AG08395 (cell line): ENCODE measurements at regions not wholly inside any gene's neighbourhood (a gene's known extent, or its start where the extent isn't known, plus 50 kb on each side); places are given as distances from the start of the nearest gene placed in this dataset.
"Not testable (repeated sequence)": the region's sequence is repeated elsewhere in the genome, so short reads cannot be mapped to it uniquely, and the experiment has no call there.

Experiments used
- DNase-seq: peaks from one replicate; pipeline ENCODE4 v3.0.0; 2012; ENCODE audit warnings: mixed read lengths, low spot score

DNA sequence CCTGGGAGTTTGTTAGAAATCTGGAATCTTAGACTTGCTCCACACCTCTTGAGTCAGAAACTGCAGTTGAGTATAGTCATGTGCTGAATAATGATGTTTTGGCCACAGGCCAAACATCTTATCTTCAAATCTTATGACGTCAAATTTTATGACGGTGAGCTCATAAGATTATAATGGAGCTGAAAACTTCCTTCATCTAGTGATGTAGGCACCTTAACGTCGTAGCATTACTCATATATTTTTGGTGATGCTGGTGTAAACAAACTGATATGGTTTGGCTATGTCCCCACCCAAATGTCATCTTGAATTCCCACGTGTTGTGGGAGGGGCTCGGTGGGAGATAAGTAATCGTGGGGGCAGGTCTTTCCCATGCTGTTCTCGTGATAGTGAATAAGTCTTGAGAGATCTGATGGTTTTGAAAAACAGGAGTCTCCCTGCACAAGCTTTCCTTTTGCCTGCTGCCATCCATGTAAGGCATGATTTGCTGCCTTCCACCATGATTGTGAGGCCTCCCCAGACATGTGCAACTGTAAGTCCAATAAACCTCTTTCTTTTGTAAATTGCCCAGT lies 268.0 kb upstream of the PROK2 start:
- DNase-seq: no peak

- no peak for DNase-seq
These were observed 265.8 kb upstream of the PROK2 start for GRCh38 chr3:72050771-72051170.

DNA sequence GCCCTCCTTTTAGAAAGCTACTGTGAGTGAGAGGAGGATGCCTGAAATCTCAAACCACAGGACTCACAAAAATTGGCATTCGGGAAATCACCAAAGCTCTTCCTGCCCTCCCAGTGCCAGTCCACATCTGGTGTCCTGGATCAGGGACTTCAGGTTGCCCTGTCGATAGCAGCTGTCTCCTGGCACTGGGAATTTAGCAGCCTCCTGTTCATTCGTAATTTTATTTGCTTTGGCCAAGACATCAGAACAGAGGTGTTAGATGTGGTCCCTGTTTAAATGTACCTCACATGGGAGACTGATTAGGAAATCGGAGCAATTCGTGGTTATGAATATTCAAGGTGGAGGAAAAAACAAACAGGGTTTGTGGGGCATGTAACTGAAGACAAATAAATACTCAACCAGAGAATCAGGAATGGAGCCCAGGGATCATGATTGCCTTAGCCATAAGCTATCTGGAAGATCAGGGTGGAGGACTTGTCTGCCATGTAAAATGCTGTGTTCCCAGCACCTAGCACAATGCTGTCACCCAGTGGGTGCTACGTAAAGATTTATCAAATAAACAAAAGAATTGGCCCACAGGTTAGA lies 265.2 kb upstream of the PROK2 start:
- DNase-seq: no peak

GRCh38 chr3:72049300-72049699 lies 264.4 kb upstream of the PROK2 start:
- DNase-seq: no peak

- no peak for DNase-seq
These were observed 263.9 kb upstream of the PROK2 start for GRCh38 chr3:72048873-72049272.

GRCh38 chr3:72047221-72047871 lies 262.4 kb upstream of the PROK2 start:
- DNase-seq: no peak

- DNase-seq: peak; percentile 68
These were observed 259.4 kb upstream of the PROK2 start for GRCh38 chr3:72044231-72044855.

DNA sequence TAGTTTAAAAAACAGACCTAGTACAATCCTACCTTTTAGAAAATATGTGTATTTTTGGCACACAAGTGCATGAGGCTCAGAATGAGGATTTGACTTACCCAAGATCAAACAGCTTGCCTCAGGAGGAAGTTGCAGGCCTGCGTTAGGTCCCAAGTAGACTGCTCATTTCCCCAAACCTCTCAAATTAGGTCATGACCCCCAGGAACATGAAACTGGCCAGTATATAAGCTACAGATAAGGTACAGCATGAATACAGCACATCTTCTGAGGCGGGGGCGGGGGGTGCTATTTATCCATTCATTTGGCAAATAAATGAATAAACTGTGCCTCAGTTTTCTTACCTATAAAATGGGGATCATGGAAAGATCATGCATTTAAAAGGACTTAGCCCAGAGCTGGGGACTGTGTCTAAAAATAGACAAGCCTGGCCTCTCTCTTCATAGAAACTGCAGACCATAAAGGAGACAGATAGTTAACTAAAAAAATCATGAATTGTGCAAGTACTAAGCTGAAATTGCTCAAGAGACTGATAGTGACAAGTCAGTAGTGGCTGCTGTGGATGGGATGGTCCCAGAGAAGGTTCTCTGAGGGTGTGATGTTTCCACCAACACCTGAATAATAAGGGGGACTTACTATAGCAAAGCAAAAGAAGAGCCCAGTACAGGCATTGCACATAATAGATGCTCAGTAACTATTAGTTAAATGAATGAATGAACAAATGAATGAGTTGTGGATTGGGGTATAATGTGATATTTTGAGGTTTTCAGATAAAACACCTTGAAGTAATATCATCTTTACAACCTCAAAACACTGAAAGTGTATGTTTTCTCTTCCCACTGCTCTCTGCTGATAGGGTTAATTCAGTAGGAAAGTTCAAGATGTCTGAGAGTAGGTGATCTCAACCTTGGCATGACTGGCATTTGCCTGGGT lies 258.5 kb upstream of the PROK2 start:
- no peak for DNase-seq

DNA sequence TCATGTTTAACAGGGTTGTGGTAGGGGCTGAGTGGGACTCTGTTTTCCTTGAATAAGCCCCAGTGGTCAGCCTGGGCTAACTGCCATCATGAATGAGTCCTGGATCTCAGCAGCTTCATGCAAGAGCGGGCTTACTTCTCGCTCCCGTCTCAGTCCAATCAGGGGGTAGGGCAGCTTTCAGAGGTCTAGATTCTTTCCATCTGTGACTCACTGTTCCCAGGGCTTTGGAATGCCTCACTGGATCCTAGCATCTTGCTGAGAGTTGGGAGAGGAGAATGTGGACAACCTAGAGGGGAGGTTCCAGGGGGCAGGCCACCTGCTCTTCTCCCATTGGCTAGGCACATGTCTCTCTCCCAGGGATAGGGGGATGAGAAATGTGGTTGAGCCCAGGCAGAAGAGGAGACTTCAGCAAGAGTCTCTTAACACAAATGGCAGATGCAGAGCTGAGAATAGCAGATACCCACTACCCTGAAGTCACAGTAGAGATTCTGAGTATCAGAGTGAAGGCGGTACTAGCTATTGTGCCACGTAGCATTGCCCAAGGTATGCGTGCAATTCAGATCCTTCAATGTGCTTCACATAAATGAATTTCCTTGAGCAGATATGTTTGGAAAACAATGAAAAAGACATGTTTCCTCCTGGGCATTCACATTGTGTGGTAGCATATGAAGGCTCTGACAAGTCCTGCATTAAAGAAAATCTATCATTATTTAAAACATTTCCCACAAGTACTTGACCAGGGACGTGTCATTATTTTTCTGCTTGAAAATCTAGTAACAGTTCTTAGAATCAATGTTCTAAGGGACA lies 257.7 kb upstream of the PROK2 start:
- DNase-seq: peak; percentile 88

DNA sequence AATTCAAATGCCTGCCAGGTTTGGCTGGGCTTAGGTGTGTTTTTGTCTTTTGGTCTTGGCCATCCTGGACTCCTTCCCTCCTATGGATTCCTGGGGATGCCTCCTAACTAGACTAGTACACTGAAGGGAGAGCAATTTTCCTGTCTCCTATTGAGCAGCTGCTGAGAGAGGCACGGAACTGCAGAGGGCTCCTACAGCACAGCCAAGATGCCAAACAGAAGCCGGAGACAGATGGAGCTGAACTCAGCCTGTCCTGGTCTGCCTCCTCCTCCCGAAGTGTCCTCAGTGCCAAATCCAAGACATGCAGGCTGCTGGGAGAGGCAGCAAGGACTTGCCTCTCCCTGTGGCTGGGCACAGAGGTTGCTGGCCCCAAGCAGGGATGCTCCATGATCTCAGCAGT lies 256.6 kb upstream of the PROK2 start:
- peak; percentile 37 for DNase-seq

- no peak for DNase-seq
These were observed 256.1 kb upstream of the PROK2 start for GRCh38 chr3:72041076-72041475.

- no peak for DNase-seq
These were observed 254.7 kb upstream of the PROK2 start for GRCh38 chr3:72039677-72040076.

DNA sequence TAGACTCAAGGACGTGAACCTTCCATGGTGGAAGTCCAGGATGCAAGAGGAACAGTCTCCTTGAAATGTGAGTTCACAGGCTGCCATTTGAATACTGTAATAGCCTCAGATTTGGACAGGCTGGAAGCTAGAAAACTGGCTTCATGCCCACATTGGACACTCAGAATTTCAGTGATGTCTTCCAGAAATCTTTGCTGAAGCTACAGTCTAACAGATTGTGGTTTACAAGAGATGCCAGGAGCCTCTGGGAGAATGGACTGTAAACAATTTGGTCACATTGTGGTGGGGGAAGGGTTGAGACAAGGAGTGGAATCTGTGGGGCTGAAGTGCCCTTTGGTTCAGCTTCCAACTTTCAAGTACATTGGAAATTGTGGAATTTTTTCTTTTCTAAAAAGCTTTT lies 252.0 kb upstream of the PROK2 start:
- DNase-seq: peak; percentile 84

- DNase-seq: no peak
These were observed 250.7 kb upstream of the PROK2 start for GRCh38 chr3:72035606-72036005.

- no peak for DNase-seq
These were observed 250.0 kb upstream of the PROK2 start for GRCh38 chr3:72034986-72035385.

- no peak for DNase-seq
These were observed 248.9 kb upstream of the PROK2 start for GRCh38 chr3:72033666-72034428.

DNA sequence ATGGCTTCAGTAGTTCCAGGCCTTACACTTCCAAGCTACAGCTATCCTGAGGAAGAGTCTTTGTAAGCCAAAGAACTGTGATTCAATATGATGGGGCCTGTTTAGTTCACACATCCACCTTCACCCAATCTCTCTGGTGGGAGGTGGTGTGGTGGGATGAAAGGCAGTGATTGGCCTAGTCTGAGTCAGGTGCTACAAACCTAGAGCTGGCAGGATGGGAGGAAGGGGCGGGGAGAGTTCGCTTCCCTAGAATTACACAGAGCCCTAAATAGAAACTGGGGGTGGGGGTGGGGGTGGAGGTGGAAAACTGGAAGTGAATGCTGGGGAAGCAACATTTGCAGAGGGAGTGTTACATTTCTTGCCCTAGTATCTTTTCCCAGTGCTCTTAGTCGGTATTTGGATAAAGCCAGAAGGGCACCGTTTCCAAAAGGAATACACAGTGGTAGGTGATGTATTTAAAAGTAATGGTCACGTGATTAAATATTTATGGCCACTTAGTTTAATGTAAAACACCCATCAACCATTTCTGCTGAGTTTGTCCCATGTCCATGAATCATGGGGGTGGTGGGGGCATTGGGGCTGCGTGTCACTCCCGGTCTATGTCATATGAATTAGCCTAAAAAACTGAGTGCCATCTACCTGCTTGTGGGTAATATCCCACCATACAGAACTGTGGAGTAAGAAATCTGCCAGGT lies 247.6 kb upstream of the PROK2 start:
- DNase-seq: no peak

DNA sequence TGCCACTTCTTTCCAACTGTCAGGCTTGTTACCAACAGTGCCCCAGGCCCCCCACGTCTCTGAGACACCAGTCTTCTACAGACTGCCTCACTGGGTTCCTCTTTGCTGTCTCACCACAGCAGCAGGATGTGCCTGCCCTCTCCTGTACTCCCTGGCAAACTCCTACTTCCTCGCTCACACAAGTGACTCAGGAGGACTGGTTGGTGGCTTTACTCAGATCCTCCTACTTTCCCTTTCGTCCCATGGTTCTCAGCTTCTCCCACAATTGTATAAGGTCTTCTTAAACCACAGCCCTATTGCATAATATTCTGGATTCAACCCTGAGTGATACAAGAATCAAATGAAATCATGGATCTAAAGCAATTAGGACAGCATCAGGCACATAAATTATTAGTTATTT lies 246.6 kb upstream of the PROK2 start:
- peak; percentile 79 for DNase-seq

DNA sequence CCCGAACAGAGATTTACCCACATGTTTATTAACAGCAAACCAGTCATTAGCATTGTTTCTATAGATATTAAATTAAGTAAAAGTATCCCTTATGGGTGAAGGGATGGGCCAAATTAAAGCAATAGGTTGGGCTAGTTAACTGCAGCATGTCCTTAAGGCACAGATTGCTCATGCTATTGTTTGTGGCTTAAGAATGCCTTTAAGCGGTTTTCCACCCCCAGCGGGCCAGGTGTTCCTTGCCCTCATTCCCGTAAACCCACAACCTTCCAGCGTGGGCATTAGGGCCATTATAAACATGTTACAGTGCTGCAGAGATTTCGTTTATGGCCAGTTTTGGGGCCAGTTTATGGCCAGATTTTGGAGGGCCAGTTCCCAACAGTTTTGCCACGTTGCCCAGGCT lies 245.3 kb upstream of the PROK2 start:
- not testable (repeated sequence) for DNase-seq

- DNase-seq: not testable (repeated sequence)
These were observed 243.8 kb upstream of the PROK2 start for GRCh38 chr3:72028726-72029125.
